Progenitor cell of endocrine pancreas (in vitro differentiated cells): ENCODE measurements at regions not wholly inside any gene's neighbourhood (a gene's known extent, or its start where the extent isn't known, plus 50 kb on each side); places are given as distances from the start of the nearest gene placed in this dataset.
"Not testable (repeated sequence)": the region's sequence is repeated elsewhere in the genome, so short reads cannot be mapped to it uniquely, and the experiment has no call there.

Experiments
- DNase-seq: peaks from one replicate; pipeline ENCODE4 v3.0.0; 2021; ENCODE audit warnings: low spot score; ENCODE audit not compliant: unreplicated experiment
- H3K27ac Mint-ChIP-seq: 2 replicates; pipeline ENCODE4 v1.8.0; 2021; ENCODE audit warnings: mild to moderate bottlenecking, moderate library complexity, mixed read lengths
- H3K27me3 Mint-ChIP-seq: 2 replicates; pipeline ENCODE4 v1.8.0; 2021; ENCODE audit warnings: mixed read lengths
- H3K36me3 Mint-ChIP-seq: 2 replicates; pipeline ENCODE4 v1.8.0; 2022; ENCODE audit warnings: mixed read lengths; ENCODE audit not compliant: insufficient read depth
- H3K4me1 Mint-ChIP-seq: 2 replicates; pipeline ENCODE4 v1.8.0; 2021; ENCODE audit warnings: low read depth, mixed read lengths
- H3K4me3 Mint-ChIP-seq: 2 replicates; pipeline ENCODE4 v1.8.0; 2021; ENCODE audit warnings: low read depth, mild to moderate bottlenecking, moderate library complexity, mixed read lengths
- H3K9me3 Mint-ChIP-seq: 2 replicates; pipeline ENCODE4 v1.8.0; 2021; ENCODE audit warnings: low read depth, mixed read lengths
- TF ChIP-seq, protein P1 (sequence below): fragments of 200-600 bp; sonication (generic); IDR thresholded peaks from one replicate; pipeline ENCODE4 v1.5.0; 2021; ENCODE audit warnings: antibody characterized with exemption, mild to moderate bottlenecking; ENCODE audit not compliant: unreplicated experiment

DNA sequence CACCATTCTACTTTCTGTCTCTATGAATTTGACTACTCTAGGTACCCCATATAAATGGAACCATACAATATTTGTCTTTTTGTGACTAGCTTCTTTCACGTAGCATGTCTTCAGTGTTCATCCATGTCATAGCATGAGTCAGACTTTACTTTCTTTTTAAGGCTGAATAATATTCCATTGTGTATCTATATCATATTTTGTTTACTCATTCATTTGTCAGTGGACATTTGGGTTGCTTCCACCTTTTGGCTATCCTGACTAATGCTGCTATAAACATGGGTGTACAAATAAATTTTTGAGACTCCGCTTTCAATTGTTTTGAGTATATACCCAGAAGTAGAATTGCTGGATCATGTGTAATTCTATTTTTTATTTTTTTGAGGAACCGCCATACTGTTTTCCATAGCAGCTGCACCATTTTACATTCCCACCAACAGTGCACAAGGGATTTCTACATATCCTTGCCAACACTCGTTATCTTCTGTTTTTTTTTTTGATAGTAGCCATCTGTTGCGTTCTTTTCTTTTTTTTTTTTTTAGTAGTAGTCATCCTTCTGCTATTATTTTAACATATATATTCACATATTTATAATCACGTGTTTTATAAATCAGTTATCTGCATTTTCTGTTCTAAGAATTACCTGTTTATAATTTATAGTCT lies 158.0 kb upstream of the MED14 start:
- Mint-ChIP-seq H3K4me1 (no peaks in the 10 kb centered on the region), H3K36me3 (no peaks in the 10 kb centered on the region), H3K27ac (no peak overlapping the region), H3K4me3 (no peak overlapping the region), H3K9me3 (peaks cover 20% of the 10 kb centered on the region), H3K27me3 (no peaks in the 10 kb centered on the region)
- TF ChIP-seq, protein P1, sequence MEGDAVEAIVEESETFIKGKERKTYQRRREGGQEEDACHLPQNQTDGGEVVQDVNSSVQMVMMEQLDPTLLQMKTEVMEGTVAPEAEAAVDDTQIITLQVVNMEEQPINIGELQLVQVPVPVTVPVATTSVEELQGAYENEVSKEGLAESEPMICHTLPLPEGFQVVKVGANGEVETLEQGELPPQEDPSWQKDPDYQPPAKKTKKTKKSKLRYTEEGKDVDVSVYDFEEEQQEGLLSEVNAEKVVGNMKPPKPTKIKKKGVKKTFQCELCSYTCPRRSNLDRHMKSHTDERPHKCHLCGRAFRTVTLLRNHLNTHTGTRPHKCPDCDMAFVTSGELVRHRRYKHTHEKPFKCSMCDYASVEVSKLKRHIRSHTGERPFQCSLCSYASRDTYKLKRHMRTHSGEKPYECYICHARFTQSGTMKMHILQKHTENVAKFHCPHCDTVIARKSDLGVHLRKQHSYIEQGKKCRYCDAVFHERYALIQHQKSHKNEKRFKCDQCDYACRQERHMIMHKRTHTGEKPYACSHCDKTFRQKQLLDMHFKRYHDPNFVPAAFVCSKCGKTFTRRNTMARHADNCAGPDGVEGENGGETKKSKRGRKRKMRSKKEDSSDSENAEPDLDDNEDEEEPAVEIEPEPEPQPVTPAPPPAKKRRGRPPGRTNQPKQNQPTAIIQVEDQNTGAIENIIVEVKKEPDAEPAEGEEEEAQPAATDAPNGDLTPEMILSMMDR: no peak
- no peak for DNase-seq

GRCh38 chrX:40895246-40895645 lies 159.9 kb upstream of the MED14 start:
- Mint-ChIP-seq H3K4me1 (no peaks in the 10 kb centered on the region), H3K9me3 (peaks cover 25% of the 10 kb centered on the region), H3K36me3 (no peaks in the 10 kb centered on the region), H3K4me3 (no peak overlapping the region), H3K27ac (no peak overlapping the region), H3K27me3 (no peaks in the 10 kb centered on the region)
- DNase-seq: no peak
- TF ChIP-seq, protein P1: no peak

- H3K4me1 Mint-ChIP-seq: no peaks in the 10 kb centered on the region
- H3K27me3 Mint-ChIP-seq: no peaks in the 10 kb centered on the region
- peak overlapping the region; percentile 60 for H3K27ac Mint-ChIP-seq
- TF ChIP-seq, protein P1: no peak
- H3K4me3 Mint-ChIP-seq: no peak overlapping the region
- peaks cover 25% of the 10 kb centered on the region for H3K9me3 Mint-ChIP-seq
- H3K36me3 Mint-ChIP-seq: no peaks in the 10 kb centered on the region
- DNase-seq: no peak
Measured at GRCh38 chrX:40897718-40898270, 162.5 kb upstream of the MED14 start.

DNA sequence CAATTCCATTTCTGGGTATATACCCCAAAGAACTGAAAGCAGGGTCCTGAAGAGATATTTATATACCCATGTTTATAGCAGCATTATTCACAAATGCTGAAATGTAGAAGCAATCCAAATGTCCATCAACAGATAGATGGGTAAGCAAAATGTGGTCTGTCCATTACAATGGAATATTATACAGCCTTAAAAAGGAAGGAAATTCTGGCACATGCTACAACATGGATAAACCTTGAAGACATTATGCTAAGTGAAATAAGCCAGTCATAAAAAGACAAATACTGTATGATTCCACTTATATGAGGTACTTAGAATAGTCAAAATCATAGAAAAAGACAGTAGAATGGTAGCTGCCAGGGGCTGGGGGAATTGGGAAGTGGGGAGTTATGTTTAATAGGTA lies 169.4 kb upstream of the MED14 start:
- not testable (repeated sequence) for H3K27me3 Mint-ChIP-seq, H3K4me1 Mint-ChIP-seq, H3K4me3 Mint-ChIP-seq, DNase-seq, H3K27ac Mint-ChIP-seq, H3K36me3 Mint-ChIP-seq
- H3K9me3 Mint-ChIP-seq: peaks cover 21% of the 10 kb centered on the region

GRCh38 chrX:40908026-40908425 lies 172.7 kb upstream of the MED14 start:
- H3K27me3 Mint-ChIP-seq: no peaks in the 10 kb centered on the region
- H3K4me3 Mint-ChIP-seq: no peak overlapping the region

More at GRCh38 chrX:40908026-40908425, 172.7 kb upstream of the MED14 start:
- no peak for DNase-seq
- no peaks in the 10 kb centered on the region for H3K4me1 Mint-ChIP-seq
- peaks cover 18% of the 10 kb centered on the region for H3K9me3 Mint-ChIP-seq
- no peak overlapping the region for H3K27ac Mint-ChIP-seq
- TF ChIP-seq, protein P1: no peak
- H3K36me3 Mint-ChIP-seq: no peaks in the 10 kb centered on the region
